HG03103 (cell line): ENCODE measurements at regions not wholly inside any gene's neighbourhood (a gene's known extent, or its start where the extent isn't known, plus 50 kb on each side); places are given as distances from the start of the nearest gene placed in this dataset.
"Not testable (repeated sequence)": the region's sequence is repeated elsewhere in the genome, so short reads cannot be mapped to it uniquely, and the experiment has no call there.

Source experiments
- ATAC-seq: cut with Tn5 transposase; IDR thresholded peaks from one replicate; pipeline ENCODE4 v1.9.1; 2021; ENCODE audit warnings: low read depth; ENCODE audit not compliant: unreplicated experiment

DNA sequence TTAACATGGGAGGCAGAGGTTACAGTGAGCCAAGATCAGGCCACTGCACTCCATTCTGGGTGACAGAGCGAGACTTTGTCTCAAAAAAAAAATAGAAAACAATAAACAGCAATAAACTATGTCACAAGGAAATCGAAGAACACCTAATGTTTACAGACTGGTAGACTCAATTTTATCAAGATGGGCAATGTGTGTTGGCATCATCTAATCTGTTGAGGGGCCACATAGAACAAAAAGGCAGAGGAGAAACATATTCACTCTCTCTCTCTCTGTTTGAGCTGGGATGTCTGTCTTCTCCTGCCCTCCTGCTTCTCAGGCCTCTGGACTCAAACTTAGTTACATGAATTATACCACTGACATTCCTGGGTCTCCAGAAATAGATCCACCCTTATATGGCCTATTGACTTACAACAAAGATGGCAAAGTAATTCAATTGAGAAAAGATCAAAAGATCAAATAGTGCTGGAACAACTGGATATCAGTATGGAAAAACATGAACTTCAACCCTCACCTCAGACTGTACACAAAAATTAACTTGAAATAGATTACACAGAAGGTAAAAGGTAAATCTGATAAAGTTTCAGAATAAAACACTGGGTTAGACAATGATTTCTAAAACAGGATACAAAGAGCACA lies 703.8 kb upstream of the CRIM1 start:
- no peak for ATAC-seq

DNA sequence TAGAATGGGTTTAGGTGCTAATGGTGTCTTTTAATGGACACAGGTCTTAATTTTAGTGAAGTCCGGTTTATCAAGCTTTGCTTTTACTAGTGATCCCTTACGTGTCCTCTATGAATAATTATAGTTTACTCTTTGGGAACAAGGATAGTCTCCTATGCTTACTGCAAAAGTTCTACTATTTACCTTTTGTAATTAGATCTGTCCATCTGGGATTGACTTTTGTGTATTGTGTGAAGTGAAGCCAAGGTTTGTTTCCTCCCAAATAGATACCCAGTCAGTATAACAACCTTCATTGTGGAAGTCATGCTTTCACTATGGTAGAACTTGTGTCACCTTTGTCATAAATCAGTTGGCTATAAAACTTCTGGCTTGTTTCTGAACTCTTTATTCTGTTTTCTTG lies 740.9 kb upstream of the CRIM1 start:
- ATAC-seq: no peak

DNA sequence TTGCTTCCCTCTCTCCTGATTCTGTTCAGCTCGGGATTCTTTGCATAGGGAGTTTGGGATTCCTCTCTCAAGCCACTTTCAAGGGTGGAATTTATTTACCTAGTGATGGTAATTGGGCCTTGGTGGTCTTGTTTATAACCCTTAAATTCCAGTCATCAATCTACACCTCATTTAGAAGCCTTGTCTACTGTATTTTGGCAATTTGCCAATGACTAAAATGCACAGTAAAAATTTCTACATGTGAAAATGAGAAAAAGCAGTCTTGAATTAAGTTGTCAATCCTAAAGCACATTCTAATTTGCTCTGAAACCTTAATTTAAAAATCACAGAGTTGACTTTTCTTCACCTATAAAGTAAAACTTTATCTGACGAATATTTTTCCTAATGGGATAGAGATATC lies 749.2 kb upstream of the CRIM1 start:
- no peak for ATAC-seq

DNA sequence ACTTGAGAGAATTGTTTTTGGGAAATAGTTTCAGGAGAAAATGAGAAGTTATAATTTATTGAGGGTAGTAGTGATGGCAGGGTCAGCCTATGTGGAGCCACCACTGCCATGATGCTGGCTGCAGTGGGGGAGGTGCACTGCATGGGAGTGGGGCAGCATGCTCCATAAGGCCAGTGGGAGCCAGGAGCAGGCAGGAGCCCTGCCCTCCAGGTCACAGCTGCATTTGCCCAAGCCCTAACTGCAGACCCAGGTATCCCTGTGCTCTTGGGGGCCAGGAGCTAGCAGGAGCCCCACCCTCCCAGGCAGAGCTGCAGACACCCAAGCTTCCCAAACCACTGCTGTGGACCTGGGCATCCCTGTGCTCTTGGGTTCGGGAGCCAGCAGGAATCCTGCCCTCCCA lies 757.3 kb upstream of the CRIM1 start:
- ATAC-seq: no peak

DNA sequence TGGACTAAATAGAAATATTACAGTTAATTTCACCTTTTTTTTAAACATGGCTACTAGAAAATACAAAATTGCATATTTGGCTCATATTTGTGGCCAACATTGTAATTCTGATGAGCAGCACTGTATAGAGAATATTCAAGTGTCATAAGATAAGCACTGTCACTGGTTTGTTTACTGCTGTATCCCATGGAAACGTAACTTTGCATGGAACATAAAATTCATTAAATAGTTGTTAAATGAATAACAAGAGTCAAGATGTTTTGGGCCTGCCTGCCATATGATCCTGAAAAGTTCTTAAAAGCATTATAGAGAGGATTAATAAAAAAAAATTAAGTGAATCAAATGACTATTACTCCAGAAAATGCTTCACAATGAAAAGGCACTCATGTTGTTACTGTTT lies 763.7 kb upstream of the CRIM1 start:
- no peak for ATAC-seq

DNA sequence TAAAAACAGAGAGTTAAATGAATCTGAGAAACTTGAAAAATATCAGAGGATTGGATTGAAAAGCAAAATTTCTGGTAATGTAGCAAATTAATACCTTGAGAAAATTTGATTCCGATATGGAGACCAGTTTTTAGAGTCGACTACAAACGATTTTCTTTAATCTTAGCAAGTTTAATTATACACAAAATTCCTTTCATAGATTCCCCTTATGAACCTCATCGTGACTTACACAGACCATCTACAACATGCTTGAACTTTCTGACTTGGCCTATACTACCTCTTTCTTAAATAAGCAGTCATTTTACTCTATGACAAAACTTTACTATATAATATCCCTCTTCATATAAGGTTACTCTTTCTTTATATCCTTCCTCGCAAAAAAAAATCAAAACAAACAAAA lies 769.6 kb upstream of the CRIM1 start:
- ATAC-seq: no peak

DNA sequence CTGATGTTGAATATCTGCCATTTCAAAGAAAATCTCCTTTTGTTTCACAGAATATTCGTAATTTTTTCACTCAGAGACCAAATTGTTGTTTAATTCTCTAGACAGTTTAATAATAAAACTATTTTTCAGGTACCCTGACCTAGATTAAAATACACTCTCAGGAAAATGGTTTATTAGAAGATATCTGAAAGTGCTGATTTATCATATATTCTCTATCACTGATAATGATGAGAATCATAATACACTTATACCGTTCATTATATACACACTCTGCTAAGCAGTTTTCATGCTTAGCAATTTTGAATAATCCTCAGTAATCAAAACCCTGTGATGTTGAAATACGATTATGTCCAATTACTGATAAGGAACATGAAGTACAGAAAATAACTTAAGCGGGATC lies 772.9 kb upstream of the CRIM1 start:
- ATAC-seq: no peak

DNA sequence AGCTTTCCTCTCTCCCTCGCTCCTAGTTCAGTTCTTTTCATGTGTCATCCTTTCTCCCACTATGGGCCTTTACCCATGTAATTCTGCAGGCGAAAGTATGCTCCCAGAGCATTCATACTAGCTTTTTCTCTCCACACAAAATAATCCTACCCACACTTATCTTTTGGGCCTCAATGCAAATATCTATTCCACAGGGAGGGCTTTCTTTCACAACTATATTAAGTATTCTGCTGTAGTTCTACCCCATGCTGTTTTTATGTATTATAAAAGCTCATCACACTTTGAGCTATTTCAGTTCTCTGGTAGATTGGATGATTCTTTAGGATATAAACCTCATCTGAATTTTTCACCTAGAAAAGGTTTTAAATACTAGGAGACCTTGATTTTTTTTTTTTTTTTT lies 774.6 kb upstream of the CRIM1 start:
- no peak for ATAC-seq

DNA sequence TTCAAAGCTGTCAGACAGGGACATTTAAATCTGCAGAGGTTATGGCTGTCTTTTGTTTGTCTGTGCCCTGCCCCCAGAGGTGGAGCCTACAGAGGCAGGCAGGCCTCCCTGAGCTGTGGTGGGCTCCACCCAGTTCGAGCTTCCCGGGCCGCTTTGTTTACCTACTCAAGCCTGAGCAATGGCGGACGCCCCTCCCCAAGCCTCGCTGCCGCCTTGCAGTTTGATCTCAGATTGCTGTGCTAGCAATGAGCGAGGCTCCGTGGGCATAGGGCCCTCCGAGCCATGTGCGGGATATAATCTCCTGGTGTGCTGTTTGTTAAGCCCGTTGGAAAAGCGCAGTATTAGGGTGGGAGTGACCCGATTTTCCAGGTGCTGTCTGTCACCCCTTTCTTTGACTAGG lies 787.0 kb upstream of the CRIM1 start:
- not testable (repeated sequence) for ATAC-seq

DNA sequence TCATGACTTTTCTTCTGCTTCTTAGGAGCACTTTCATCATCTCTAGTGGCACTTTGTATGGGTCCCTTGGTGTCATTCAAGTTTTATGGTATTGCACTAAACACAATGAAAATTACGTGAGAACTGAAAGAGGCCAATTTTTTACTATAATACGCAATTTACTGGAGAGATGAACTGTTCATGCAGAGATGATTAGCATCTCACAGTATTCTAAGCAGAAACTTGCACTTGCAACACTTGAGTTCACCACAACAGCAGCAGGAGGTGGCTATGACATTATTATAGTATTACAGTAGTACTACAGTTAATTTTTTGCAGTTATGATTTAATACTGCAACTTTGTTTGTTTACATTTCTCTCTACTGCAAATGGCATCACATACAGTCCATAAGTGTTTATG lies 793.1 kb upstream of the CRIM1 start:
- ATAC-seq: no peak

DNA sequence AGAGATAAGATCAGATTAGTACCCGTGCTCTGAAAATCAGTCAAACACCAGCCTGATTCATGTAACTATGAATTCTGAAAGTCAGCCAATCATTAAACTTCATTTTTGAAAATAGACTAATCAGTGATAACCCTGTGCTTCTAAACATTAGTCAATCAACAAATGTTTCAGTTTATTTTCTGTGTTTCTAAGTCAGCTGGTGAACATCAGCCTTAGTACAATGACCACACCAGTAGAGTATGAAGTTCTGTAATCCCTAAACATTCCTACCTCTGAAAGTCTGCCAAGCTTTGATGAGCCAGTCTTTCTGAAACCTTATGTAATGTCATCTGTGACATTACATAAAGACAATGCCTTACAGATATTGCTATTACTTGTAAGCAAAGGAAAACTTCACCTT lies 807.4 kb upstream of the CRIM1 start:
- ATAC-seq: no peak

DNA sequence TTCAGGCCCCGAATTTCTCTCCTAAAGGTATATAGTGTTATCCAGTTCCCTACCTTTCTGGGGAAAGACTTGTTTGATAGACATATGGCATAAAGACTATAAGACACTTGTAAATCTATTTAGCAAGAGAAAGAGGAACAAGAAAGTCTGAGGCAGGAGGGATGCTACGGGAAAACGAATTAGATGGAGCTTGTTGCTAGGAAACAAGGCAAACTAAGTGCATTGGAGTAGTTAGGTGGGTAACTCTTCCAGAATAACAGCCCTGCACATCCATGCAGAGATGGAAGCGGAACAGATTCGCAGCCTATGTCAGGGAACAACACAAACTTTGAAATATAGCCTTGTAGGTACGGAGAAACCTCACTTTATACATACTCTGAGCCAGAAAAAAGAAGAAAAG lies 810.3 kb upstream of the CRIM1 start:
- no peak for ATAC-seq

DNA sequence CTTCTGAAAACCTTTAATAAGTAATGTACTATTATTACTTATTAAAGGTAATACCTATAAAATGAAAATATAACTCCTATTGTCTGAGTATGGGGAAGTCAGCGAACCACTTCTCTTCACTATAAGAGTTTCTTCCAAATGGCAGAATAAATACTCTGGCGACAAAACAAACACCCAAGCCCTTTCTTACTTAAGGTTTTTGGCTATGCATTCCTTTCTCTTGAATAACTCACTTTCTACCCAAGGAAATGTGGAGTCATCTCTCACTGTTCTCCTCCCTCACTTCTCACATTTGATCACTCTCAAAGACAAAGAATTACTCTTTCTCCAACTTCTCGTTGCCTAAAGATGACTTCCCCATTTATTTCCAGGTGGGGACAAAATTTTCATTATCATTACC lies 816.8 kb upstream of the CRIM1 start:
- no peak for ATAC-seq

DNA sequence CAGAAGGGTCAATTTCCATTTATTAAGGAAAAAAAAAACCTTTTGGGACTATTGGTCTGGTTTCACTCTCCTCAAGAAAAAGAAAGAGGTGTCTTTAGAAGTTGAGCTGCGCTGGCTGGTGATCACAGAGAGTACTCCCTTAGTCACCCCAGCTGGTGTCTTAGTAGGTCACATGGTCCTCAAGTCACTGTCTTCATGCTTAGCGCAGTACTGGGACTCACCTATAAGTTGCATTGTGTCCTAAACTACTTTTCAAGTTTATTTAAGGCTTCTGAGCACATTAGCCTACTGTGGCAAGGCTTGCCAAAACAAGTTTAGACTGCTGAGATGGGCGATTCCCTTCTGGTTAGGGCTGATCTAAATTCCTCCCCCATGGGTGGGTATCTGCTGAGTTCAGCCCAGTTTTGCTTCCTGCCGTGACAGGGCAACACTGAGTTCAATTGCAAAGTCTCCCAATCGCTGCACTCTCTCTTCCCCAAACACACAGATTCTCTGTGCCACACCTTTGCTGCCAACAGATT lies 824.9 kb upstream of the CRIM1 start:
- ATAC-seq: no peak

DNA sequence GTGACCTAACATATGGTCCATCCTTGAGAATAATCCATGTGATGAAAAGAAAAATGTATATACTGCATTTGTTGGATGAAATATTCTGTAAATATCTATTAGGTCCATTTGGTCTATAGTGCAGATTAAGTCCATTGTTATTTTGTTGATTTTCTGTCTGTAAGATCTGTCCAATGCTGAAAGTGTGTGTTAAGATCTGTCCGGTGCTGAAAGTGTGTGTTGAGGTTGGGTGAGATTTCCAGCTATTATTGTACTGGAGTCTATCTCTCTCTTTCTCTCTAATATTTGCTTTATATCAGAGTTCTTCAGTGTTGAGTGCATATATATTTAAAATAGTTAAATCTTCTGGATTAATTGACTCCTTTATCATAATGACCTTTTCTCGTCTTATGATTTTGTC lies 828.8 kb upstream of the CRIM1 start:
- no peak for ATAC-seq

DNA sequence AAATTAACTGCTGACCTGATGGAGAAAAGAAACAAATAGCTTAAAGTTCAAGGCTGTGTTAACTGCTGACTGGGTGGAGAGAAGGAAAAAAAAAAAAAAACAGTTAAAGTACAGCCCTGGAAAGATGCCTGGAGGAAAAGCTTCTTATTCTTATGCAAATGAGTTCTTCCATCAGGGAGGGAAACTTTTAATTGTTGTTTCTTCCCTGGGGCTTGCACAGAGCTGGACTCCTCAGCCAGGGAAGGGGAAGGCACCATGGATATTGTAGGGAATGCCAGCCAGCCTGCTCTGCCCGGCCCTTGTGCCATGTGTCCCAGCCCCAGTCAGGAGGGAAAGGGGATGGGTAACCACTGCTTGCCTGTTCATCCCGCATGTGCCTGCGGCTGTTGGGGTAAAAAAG lies 833.1 kb upstream of the CRIM1 start:
- ATAC-seq: no peak

DNA sequence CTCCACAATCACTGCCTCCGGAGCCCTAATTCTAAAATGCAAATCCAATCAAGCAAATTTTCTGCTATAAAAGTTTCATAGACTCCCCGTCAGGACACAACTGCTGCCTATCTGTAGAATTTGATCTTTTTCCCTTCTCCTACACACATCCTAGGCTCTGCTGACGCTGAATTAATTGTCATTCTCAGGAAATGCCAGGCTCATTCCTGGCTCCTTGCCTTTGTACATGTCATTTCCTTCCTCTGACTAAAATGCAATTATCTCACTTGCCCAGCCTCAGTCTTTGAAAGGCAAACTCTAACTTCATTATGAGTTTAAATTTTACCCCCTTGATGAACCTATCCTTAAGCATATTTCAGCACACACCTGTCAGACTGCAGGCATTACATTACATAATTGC lies 844.9 kb upstream of the CRIM1 start:
- ATAC-seq: no peak

DNA sequence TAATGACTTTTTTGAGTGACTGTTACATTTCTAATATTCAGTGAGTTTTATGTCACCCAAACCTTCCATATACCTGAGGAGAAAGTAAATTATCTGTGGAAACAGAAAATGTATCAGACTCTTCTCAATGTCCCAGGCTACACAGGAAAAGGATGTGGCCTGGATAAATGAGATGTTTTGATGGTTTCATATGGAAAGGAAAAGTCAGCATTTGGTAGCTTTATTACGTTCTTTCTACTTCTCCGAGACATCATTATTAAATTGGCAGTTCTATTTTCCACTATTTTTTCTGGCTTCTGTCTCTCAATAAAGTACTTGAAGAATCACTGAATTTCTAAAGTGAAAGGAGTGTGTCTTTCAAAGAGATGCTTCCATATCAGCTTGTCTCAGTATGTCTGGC lies 847.0 kb upstream of the CRIM1 start:
- no peak for ATAC-seq

DNA sequence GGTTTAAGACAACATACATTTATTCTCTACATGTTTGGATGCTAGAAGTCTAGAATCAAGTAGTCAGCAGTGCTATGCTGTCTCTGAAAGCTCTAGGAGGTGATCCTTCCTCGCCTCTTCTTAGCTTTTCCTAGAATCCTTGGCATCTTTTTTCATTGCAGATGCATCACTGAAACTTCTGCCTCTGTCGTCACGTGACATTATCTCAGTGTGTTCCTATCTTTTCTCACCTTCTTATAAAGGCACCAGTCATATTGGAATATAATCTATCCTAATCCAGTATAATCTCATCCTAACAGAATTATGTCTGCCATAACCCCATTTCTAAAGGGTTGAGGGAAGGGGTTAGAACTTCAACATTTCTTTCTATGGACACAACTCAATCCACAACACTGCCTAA lies 851.2 kb upstream of the CRIM1 start:
- no peak for ATAC-seq

DNA sequence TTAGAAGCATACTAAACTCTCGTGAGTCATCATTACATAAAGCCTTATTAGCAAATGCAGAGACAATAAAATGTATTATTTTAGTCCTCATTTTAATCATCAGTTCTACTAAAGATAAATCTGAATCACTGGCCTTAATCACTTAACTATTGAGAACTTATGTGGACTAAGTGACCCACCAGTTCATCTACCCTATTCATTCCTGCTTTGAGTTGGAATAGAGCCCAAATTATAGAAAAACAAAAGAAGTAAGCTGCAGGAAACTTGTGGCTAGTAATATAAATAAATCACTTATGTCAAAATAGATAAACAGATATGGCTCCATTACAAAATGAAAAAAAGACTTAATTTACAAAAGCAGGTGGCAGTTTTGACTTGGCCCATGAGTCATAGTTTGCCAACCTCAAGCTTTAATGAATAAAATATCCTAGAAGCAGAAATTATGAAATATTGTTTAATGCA lies 851.8 kb upstream of the CRIM1 start:
- no peak for ATAC-seq

DNA sequence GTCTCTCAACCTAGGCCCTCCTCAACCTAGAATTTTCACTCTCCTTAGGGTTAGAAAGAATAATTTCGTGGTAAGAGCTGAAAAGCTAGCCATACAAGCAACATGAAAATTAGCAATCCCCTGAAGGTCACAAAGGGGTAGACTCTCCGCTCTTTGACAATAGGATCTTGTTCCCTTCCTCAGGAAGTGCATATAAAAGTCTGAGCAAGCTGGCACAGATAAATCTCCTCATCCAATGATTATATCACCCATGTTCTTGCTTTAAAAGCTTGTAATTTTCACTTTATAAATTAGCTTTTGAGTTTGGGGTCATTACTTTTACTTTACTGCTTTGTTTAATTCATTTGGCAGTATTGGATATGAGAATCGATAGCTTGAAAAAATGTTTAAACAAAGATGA lies 852.3 kb upstream of the CRIM1 start:
- no peak for ATAC-seq

DNA sequence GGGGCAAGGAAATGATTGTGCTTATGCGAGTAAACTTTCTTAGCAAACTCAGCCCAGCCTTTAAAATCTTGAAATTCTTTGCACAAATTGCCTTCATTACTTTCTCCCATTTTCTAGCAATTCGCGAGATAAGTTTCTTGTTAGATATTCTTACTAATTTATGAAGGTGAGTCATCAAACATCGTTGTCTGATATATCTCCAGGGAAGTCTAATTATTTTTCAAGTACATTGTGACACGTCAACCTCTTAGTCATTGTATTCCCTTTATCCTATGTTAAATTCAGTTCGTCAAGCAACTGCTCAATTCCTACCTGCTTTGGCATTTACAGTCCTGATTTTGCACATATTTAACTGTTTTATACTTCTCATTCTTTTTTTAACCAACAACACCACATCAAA lies 854.5 kb upstream of the CRIM1 start:
- no peak for ATAC-seq

DNA sequence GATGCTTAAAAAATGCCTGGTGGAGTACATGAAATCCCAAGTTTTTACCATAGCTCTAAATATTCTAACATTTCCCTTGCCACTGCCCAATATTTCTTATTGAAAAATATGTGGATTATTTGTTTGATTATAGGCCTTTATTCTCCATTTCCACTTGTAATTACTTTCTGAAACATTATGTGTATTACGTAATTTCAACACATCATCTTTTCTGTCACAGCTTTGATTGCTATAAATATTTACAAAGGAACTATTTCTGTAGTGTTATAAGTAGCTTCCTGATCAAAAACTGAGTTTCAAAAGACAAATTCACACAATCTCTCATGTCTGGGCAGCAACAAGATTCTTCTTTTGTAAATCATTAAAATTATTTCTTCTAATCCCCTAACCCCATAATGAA lies 859.6 kb upstream of the CRIM1 start:
- ATAC-seq: no peak
